GM20000 (cell line): ENCODE measurements at regions not wholly inside any gene's neighbourhood (a gene's known extent, or its start where the extent isn't known, plus 50 kb on each side); places are given as distances from the start of the nearest gene placed in this dataset.

ENCODE experiments used
- DNase-seq: peaks from one replicate; pipeline ENCODE4 v3.0.0; 2012; ENCODE audit warnings: low spot score
- CTCF ChIP-seq: IDR thresholded peaks from 2 replicates; pipeline ENCODE4 v1.5.1; 2012; ENCODE audit warnings: mild to moderate bottlenecking, control low read depth; ENCODE audit errors: extremely low read depth, missing control alignments

- peak; percentile 26 for DNase-seq
- TF ChIP-seq CTCF: peak; percentile 53
Measured at GRCh38 chr7:21253740-21254687, 173.9 kb upstream of the SP4 start.

- DNase-seq: peak; percentile 17
Measured at GRCh38 chr7:21256310-21256877, 171.5 kb upstream of the SP4 start.

GRCh38 chr7:21260939-21261338, 166.9 kb upstream of the SP4 start:
- DNase-seq: no peak
- no peak for TF ChIP-seq CTCF

More at GRCh38 chr7:21256310-21256877, 171.5 kb upstream of the SP4 start:
- no peak for TF ChIP-seq CTCF

- TF ChIP-seq CTCF: peak; percentile 39
- DNase-seq: peak; percentile 54
Measured at GRCh38 chr7:21261627-21262594, 166.0 kb upstream of the SP4 start.

GRCh38 chr7:21269021-21269420, 158.9 kb upstream of the SP4 start:
- TF ChIP-seq CTCF: no peak
- DNase-seq: no peak

- no peak for TF ChIP-seq CTCF
- no peak for DNase-seq
Measured at GRCh38 chr7:21276471-21277035, 151.3 kb upstream of the SP4 start.
